NB4 (cell line): ENCODE measurements at regions not wholly inside any gene's neighbourhood (a gene's known extent, or its start where the extent isn't known, plus 50 kb on each side); places are given as distances from the start of the nearest gene placed in this dataset.

ENCODE experiments used
- CTCF ChIP-seq: IDR thresholded peaks from one replicate; pipeline ENCODE4 v1.5.1; 2012; ENCODE audit warnings: low read depth, low read length
- POLR2A ChIP-seq: IDR thresholded peaks from 2 replicates; pipeline ENCODE4 v1.6.1; 2011; ENCODE audit warnings: mild to moderate bottlenecking; ENCODE audit not compliant: insufficient read length; ENCODE audit errors: extremely low read depth

GRCh38 chr13:73141292-73141771, 82.5 kb downstream of the KLF5 start:
- no peak for TF ChIP-seq POLR2A
- no peak for TF ChIP-seq CTCF
